HCEC 1CT (cell line): ENCODE measurements at regions not wholly inside any gene's neighbourhood (a gene's known extent, or its start where the extent isn't known, plus 50 kb on each side); places are given as distances from the start of the nearest gene placed in this dataset.

Experiments used
- DNase-seq: peaks from one replicate; pipeline ENCODE4 v3.0.0-alpha.2; 2017

DNA sequence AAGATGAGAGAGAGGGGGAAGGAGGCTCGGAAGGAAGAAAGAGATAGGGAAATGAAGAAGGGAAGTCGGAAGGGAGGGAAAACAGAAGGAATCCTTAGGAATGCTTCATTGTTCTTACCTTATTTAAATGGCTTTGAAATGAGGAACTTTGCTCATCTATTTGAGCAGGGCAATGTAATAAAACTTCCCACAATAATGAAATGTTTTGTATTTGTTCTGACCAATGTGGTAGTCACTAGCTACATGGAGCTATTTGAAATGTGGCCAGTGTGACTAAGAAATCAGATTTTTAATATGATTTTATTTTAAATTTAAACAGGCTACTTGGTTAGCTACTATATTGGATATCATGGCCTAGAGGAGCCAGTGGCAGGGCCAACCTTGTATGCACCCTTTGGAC is 510.6 kb downstream of the HTR7 start:
- DNase-seq, result peak; percentile 7

DNA sequence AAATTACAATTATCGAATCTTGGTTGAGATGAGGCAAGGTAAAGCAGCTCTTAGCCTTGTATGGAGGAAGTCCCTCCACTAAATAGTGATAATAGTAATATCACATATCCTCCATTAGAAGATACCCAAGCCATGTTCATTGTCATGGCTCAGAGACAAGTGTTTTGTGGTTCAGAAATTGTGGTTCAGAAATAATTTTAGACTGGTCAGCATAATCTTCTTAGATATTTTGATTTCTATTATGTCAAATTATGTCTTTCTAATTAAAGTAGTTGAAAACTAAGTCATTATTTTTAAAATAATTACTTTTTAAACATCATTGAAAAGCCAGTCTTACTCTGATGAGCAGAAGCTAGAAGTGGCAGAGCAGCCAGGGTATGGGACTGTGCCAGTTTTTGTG is 507.7 kb downstream of the HTR7 start:
- no peak for DNase-seq

DNA sequence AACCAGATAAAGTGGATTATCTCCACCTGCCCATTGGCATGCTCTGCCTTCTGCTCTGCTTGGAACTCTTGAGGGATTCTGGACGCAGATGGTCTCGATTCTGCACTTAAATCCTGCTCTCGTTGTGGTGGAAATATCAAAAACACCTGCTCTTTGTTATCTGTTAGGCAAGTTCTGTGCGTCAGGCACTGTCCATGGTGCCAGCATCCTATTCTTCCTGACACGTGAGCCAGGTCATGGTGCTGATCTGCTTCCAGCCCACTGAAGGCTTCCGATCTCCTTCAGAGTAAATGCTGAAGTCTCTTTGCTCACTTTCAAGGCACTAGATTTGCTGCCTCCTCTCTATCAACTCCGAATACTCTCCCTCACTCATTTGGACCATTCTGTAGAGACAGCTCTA is 505.6 kb downstream of the HTR7 start:
- no peak for DNase-seq

DNA sequence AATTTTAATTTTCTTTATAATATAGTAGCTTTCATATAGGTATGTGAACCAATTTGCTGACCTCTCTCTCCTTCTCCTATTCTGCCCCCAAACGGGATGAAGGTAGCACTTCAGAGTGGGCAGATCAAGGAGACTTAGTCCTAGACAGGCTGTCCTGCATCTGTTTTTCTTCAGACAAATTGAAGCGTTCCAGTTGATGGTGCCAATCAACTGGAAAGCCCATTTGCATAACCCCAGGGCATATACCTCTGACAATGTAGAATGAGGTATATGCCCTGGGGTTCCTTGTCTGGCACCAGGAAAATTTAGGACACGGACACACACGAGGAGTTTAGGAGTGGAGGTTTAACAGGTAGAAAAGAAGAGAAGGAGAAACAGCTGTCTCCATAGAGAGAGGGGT is 502.9 kb downstream of the HTR7 start:
- no peak for DNase-seq

DNA sequence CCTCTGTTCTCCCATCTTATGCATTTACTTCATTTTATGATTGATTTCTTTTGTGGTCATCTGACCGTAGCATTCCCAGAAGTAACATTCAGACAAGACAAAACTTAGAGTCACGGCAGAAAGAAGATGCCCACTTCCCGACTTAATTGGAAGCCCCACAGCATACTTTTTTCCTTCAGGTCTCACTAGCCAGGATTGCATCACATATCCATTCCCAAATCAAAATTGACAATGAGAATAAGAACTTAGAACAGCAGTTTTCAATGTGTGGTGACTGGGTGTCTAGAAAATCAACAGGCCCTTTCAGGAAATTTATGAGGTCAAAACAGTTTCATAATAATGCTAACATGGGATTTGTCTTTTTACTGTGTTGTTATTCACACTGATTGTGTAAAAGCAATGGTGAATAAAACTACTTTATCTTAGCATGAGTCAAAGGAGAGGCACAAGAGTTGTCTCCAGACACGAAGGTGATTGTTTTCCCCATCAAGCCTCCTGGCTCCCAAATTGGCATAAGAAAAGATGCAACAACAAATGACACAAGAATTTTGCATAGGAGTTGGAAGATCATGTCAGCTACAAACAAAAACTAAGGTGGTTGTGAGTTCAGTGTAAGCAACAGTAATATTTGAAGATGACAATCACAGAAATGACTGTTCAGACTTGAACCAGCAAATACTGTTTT is 493.9 kb downstream of the HTR7 start:
- DNase-seq, result no peak

DNA sequence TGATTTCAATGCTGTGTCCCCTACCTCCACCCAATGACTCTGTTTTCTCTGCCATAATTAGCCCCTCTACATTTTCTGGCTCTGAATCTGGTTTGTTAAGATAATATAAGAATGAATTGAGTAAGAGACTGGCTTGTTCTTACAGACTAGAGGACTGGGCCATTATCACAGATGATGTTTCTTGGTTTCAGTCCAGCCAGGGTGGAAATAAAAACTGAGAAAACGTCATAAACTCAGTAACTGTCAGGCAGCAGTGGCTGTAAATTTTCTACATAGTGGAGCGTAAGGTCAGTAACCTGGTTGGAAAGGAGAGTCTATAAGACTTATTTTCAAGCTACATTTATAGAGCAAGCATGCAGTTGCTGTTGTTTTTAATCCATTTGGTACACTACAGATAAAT is 485.4 kb downstream of the HTR7 start:
- no peak for DNase-seq

DNA sequence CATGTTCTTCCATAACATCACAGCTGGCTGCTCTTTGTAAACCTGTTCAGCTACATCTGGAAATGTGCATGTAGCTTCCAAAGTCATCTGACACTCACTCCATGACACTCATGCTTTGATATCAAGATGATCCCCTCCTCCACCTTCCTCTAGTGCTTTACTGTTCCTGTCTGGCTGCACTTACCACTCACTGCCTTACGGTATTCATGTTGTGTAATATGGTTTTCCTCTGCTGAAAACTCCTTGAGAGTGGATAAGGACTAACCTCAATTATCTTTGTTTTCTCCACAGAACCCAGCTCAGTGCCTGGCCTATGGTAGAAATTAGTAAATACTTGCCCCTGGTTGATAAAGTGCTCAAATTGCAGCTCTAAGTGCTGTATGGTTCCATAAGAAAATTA is 483.9 kb downstream of the HTR7 start:
- no peak for DNase-seq

DNA sequence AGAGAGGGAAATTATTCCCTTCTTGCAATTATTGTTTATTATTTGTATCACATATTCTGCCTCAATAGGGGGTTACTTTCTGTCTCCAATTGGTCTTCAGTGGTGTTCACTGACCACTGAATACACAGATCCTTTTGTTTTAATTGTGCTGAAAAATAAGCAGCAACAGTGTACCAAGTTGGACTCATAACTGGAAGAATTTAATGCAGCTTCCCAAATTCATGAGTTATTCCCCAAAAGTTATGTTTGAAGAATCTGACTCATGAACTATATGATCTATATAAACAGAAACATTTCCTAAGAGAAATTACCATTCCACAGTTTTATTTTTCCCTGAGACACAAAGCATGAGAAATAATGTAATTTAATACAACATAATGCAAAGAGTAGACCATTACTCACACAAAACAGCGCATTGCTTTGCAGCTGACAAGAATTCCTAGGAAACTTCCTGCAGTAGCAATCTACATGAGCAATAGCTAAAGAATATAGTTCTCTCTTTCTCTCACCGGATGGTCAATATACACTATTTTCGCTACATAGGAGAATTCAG is 479.2 kb downstream of the HTR7 start:
- DNase-seq, result peak; percentile 77

DNA sequence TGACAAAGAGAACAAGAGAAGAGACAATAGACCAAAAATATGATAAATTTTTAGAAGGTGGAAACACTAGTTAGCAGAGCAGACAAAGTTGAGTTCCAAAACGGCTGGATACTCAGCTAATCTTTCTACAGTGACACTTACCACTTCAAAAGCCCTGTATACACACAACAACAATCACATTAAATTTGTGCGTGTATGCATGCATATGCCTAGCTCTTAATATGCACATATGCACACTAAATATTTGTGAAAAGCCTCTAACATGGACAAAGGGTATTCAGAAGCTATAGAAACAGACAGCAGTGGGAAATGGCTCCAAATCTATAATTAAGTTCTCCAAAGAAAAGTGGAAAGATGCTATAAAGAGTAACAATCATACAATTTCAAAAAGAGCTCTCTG is 476.4 kb downstream of the HTR7 start:
- DNase-seq, result no peak

DNA sequence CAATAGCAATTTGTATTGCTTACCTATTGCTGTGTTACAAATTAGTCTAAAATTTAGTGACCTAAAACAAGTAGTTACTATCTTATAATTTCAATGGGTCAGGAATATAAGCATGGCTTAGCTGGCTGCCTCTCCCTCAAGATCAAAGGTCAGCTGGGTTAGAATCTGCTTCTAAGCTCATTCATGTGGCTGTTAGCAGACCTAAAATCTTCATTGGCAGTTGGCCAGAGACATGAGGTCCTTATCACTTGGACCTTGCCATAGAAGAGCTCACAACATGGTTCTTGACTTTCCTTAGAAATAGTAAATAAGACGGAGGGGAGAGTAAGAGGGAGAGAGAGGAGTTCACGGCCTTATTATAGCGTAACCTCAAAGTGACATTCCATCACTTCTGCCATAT is 468.0 kb downstream of the HTR7 start:
- DNase-seq, result no peak

DNA sequence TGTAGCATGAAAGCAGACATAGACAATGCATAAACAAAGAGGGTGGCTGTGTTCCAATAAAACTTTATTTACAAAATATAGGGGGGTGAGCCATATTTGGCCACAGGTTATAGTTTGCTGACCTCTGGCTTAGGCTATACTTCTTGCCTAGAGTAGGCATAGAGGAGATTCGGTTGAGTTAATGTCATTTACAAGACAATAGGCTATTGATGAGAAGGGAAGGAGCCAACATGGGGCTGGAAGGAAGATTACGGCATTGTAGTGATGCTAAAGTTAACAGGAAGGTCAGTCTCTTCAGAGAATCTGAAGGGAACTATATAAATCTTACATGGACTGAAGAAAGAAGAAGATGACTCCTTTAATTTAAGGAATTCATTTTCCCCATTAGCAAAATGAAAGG is 463.5 kb downstream of the HTR7 start:
- DNase-seq, result no peak

DNA sequence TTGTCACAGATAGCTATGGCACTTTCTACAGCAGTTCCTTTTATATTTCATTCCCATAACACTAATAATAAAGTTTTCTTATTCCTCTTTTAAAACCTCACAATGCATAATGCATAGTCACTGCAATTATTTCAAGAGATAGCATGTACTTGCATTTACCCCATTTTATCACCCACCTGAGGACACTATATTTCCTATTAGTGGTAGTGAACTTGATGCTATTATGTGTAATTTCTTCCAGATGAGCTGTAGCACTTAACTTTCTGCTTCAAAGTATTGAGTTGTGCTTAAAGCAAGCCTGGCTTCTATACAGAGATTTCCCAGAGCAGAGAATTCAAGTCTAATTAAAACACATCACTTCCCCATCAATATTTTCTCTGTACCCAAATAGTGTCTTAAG is 461.1 kb downstream of the HTR7 start:
- DNase-seq, result no peak

DNA sequence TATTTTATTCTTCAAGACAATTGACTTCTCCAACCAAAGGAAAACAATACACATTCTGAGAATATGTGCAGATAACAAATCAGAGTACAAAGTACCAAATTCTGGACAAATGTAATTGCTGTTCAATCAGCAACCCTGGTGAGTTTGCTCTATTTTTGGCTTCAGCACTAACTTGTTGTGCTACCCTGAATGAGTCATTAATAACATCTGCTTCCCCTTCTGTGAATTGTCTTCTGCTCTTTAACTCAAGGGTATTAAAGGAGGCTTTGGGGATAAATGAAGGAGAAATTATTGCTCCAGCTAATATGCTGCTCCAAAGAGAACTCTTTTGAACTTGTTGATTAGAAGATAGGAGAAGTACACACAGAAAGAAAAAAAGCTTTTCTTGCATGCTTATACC is 459.3 kb downstream of the HTR7 start:
- peak; percentile 56 for DNase-seq

DNA sequence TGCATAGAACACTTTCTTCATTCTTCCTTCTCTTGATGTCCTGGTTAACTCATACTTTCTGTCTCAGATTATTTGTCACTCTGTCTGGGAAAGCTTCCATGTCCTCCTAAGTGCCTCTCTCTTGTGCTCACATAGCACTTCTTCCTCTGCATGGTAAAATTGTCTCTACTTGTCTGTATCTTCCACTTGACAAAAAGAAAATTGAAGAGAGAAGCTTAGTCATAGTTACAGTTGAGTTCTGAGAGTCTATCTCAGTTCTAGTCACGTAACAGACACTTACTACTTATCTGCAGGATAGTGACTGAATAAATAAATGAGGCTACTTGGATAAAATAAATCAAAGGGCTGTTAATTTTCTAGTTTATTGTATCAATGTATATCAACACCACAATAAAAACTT is 458.1 kb downstream of the HTR7 start:
- no peak for DNase-seq

DNA sequence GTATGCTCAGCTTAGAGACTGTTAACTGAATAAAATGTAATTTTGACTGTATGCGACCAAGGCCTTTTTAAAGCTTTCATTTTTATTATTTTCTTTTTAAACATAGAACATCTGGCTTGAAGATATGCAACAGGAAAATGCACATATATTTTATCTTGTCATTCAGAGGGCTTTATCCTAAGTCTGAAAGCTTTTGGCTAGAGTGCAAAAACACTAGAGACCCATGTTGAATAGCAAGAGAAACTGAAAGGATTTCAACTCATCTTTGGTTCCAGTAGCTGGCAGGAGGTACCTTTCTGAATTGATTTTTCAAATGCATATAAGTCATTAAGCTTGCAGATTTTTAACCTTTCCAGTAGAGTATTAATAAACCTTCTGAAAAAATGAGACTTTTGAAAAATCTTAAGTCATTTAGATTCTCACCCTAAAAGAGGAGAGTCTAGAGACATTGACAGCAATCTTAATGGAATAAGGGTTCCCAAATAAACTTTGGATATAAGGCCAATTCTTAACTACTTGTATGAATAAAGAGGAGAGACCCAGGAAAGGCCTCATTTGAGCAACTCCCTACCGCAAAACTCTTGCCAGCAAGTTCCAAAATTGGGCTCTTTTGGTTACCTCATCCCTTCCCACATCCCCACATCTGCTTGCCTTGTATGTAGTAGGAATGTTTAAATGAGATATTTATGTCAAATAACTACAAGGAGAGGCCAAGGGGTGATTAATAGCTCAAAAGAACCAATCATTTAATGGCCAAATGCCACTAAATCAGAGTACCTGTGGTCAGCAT is 454.4 kb downstream of the HTR7 start:
- no peak for DNase-seq

DNA sequence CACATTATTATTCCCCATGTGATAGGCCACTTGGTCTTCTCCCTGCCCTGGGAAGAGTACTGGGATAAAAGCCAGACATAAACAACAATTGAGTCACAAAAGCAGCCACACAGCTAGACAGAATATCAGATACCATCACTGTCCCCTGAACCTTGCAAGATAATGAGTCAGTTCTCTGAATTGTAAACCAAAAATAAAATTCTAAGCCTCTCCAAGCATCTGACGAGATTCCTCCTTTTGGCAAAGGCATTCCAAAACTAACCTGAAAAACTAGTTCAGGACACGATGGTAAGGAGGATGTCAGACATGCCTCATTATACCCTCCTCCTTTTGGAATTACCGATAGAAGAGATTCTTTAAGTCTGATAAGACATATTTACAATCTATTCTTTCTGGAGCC is 450.7 kb downstream of the HTR7 start:
- peak; percentile 82 for DNase-seq

DNA sequence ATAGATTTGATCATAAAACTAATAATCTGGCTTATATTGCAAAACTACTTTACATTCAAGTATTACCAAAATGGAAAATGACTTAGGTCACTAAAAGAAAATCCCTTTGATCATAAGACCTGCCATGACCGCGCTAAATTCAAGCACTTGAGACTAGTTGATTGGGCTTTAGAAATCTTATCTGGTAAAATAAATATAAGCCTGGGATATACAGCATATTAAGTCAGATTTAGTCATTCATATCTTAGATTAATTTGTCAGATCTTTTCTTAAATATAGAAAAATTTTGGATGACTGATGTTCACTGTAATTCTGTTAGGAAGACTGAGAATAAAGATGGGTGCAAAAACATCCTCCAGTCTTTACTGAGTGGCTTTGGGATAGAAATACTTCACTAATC is 450.0 kb downstream of the HTR7 start:
- no peak for DNase-seq

DNA sequence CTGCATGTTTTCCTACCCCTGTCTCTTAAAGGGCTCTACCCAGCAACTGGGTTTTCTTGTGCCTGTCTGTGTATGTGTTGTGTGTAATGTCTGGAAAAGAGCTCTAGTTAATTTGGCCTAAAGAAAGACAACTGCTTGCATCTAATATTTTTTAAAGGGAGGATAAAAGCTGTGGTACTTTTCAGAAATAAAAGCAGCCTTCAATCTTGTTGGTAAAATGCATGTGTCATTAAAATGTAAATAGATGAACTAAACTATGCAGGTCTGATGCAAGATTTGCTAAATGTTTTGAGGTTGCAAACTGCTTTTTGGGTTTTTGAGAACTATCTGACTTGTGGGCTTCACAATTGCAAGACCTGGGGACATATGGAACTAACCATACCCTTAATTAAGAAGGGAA is 445.3 kb downstream of the HTR7 start:
- peak; percentile 11 for DNase-seq

DNA sequence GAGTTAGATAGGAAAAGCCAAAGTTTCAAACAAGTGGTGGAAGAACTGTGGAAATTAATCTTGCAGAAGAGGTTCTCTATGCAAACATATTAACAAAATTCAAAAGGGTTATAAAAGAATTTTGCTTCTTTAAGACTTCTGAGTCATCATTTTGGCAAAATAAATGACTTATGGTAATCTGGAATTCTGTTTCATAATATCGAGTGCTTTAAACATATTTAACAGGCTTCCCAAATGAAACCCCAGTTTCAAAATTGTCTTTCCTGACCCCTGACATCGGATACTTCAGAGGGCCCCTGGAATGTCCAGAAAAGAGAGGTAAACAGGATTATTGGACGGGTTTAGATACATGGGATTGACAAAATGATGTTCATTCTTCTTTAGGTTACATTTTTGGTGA is 444.6 kb downstream of the HTR7 start:
- peak; percentile 79 for DNase-seq

DNA sequence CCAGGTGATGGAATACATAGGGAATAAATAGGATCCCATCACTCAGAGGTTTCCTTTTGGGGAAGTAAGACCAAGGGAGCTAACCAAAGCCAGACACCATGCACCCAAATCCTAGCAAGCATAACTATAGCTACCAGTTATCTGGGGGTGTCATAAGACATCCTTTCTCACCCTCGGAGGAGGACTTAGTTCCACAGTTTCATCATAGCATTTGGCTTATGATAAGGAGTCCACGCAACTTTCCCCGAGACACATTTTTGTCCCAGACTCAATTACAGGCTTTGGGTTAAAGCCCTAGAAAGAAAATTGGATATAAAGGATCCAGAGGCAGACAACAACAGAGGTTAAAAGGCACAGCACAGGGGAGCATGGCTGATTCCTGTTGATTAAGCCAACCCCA is 442.9 kb downstream of the HTR7 start:
- DNase-seq, result no peak

DNA sequence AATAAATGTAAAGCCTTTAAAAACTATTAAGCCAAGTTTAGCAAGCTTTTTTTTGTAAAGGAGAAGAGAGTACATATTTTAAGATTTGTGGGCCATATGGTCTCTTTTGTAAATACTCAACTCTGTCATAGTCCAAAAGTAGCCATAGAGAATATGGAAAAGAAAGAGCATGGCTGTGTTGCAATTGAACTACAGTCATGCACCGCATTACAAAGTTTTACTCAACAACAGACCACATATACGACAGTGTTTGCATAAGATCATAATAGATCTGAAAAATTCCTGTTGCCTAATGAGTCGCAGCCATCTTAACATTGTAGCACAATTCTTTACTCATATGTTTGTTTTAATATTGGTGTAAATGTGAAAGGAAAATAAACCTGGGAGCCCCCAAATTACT is 440.8 kb downstream of the HTR7 start:
- DNase-seq, result peak; percentile 92

DNA sequence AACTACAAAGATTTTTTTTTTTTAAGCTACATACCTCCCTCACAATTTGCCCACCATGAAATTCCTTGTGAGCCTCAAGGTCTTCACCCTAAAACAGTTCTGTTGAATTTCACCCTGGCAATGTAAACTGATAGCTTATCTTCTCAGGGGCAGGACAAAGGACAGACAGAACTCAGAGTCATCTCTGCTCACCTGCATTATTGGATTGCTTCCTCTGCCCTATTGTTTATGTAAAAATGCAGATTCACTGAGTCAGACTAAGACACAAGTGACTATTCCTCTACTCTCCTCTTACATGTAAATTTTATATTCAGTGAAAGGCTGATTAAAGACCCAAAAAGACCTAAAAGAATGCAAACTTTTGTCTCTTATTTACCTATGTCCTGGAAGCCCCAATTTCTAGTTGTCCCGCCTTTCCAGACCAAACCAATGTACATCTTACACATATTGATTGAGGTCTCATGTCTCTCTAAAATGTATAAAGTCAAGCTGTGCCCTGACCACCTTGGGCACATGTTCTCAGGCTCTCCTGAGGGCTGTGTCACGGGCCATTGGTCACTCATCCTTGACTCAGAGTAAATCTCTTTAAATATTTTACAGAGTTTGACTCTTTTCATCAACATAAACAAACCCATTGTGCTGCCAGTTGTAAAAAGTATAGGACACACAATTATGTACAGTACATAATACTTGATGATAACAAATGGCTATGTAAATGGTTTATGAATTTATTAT is 440.2 kb downstream of the HTR7 start:
- peak; percentile 13 for DNase-seq

DNA sequence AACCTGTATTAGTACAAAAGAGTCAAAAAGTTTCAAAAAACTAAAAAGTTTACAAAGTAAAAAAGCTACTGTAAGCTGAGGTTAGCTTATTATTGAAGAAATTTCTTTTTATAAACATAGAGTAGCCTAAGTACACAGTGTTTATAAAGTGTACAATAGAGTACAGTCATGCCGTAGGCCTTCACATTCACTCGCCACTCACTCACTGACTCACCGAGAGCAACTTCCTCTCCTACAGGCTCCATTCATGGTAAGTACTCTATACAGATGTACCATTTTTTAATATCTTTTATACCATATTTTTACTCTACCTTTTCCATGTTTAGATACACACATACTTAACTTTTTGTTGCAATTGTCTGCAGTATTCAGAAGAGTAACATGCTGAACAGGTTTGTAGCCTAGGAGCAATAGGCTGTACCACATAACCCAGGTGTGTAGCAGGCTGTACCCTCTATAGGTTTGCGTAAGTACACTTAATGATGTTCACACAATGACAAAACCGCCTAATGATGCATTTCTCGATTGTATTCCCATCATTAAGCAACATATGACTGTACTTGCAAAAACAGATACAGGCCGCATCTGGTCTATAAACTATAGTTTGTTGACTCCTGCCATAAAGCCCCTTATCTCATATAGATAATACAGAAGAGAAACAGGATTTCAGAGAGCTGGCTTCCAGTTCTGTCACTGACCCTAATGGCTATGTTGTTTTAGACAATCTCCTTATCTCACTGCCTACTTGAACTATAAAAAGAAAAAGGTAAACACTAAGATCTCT is 438.8 kb downstream of the HTR7 start:
- DNase-seq, result peak; percentile 96
